GM23248 (cell line): ENCODE measurements at regions not wholly inside any gene's neighbourhood (a gene's known extent, or its start where the extent isn't known, plus 50 kb on each side); places are given as distances from the start of the nearest gene placed in this dataset.

ENCODE experiments used
- EZH2 ChIP-seq: fragments of 200-600 bp; sonication (generic); IDR thresholded peaks from 2 replicates; pipeline ENCODE4 v1.6.1; 2018; ENCODE audit warnings: antibody characterized with exemption, mild to moderate bottlenecking; ENCODE audit not compliant: insufficient read depth, poor library complexity, severe bottlenecking
- EZH2phosphoT487 ChIP-seq: fragments of 200-600 bp; sonication (generic); IDR thresholded peaks from 2 replicates; pipeline ENCODE4 v1.6.1; 2018; ENCODE audit warnings: antibody characterized with exemption, moderate library complexity, mild to moderate bottlenecking, low read depth; ENCODE audit not compliant: insufficient read depth

GRCh38 chr2:195396479-195396878, 260.5 kb upstream of the SLC39A10 start:
- TF ChIP-seq EZH2phosphoT487 (no peak), EZH2 (no peak)
